ENCODE measurements at regions not wholly inside any gene's neighbourhood (a gene's known extent, or its start where the extent isn't known, plus 50 kb on each side); places are given as distances from the start of the nearest gene placed in this dataset.

GRCh38 chr1:55484173-55484572, 269.0 kb upstream of the USP24 start:
- TF ChIP-seq, protein P1, sequence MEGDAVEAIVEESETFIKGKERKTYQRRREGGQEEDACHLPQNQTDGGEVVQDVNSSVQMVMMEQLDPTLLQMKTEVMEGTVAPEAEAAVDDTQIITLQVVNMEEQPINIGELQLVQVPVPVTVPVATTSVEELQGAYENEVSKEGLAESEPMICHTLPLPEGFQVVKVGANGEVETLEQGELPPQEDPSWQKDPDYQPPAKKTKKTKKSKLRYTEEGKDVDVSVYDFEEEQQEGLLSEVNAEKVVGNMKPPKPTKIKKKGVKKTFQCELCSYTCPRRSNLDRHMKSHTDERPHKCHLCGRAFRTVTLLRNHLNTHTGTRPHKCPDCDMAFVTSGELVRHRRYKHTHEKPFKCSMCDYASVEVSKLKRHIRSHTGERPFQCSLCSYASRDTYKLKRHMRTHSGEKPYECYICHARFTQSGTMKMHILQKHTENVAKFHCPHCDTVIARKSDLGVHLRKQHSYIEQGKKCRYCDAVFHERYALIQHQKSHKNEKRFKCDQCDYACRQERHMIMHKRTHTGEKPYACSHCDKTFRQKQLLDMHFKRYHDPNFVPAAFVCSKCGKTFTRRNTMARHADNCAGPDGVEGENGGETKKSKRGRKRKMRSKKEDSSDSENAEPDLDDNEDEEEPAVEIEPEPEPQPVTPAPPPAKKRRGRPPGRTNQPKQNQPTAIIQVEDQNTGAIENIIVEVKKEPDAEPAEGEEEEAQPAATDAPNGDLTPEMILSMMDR (CRISPR knock-in tag; IDR thresholded peaks at IDR 0.05) = no peak
- TF ChIP-seq ASH2L (IDR thresholded peaks at IDR 0.05; ENCODE audit: insufficient read length, low read depth, low read length) (no peak), HNRNPH1 (optimal IDR thresholded peaks at IDR 0.05; ENCODE audit: low read depth, low read length) (no peak), PRDM4 (CRISPR knock-in tag; IDR thresholded peaks at IDR 0.05; ENCODE audit: borderline replicate concordance) (no peak), XBP1 (CRISPR knock-in tag; IDR thresholded peaks at IDR 0.05) (no peak), RORA (CRISPR knock-in tag; IDR thresholded peaks at IDR 0.05) (no peak), STAT6 (CRISPR knock-in tag; IDR thresholded peaks at IDR 0.05; ENCODE audit: borderline replicate concordance) (no peak)
